ENCODE measurements at regions not wholly inside any gene's neighbourhood (a gene's known extent, or its start where the extent isn't known, plus 50 kb on each side); places are given as distances from the start of the nearest gene placed in this dataset.

DNA sequence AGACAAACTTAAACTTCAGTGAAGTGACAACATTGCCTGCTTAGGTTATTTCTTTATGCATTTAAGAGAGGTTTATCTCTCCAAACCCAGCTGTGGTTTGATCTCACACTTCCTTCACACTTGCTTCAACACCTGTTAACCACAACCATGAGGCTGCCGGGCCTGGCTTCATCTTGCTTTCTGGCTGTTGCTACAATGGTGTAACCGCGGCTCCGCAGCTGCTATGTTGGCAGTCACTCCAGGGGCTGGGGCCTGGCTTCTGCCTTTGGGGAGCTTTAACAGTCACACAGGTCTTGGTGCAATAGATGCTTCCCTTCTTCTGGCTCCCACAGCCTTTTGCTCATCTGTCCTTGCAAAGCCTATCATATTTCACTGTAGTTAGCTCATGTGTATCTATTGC, 72.9 kb upstream of the MNS1 start:
- Histone ChIP-seq H3K4me3 (replicated peaks in 1 of 3; ENCODE audit: insufficient read depth in 1 of 3, low read depth in 1 of 3, low read length in 3 of 3) (no peak overlapping the region), H3K9ac (replicated peaks; ENCODE audit: extremely low read depth, insufficient read depth, low read length) (no peak overlapping the region), H3K4me2 (ENCODE audit: insufficient read depth, low read length) (no peak overlapping the region), H3K27ac (ENCODE audit: insufficient read depth, low read depth, low read length) (no peak overlapping the region), H2AFZ (ENCODE audit: low read depth, low read length) (no peak overlapping the region), H3K9me1 (replicated peaks; ENCODE audit: control insufficient read depth, extremely low read depth, insufficient read depth, low read length) (no peaks in the 10 kb centered on the region), H3K79me2 (ENCODE audit: control insufficient read depth, insufficient read depth, low read length) (no peaks in the 10 kb centered on the region), H4K20me1 (replicated peaks; ENCODE audit: control insufficient read depth, extremely low read depth, insufficient read depth, low read length) (no peaks in the 10 kb centered on the region), H3K36me3 (ENCODE audit: control insufficient read depth in 2 of 2, extremely low read depth in 1 of 2, insufficient read depth in 2 of 2, low read length in 2 of 2) (no peaks in the 10 kb centered on the region), H3K27me3 (ENCODE audit: control insufficient read depth in 2 of 2, insufficient read depth in 2 of 2, low read length in 2 of 2) (peaks cover under 1 to 7% of the 10 kb centered on the region in 2 experiments), H3K4me1 (ENCODE audit: control insufficient read depth, extremely low read depth, insufficient read depth, low read length) (no peaks in the 10 kb centered on the region), H3K9me3 (replicated peaks; ENCODE audit: control insufficient read depth, insufficient read depth, low read length) (no peaks in the 10 kb centered on the region)
- TF ChIP-seq, protein P1, sequence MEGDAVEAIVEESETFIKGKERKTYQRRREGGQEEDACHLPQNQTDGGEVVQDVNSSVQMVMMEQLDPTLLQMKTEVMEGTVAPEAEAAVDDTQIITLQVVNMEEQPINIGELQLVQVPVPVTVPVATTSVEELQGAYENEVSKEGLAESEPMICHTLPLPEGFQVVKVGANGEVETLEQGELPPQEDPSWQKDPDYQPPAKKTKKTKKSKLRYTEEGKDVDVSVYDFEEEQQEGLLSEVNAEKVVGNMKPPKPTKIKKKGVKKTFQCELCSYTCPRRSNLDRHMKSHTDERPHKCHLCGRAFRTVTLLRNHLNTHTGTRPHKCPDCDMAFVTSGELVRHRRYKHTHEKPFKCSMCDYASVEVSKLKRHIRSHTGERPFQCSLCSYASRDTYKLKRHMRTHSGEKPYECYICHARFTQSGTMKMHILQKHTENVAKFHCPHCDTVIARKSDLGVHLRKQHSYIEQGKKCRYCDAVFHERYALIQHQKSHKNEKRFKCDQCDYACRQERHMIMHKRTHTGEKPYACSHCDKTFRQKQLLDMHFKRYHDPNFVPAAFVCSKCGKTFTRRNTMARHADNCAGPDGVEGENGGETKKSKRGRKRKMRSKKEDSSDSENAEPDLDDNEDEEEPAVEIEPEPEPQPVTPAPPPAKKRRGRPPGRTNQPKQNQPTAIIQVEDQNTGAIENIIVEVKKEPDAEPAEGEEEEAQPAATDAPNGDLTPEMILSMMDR (IDR thresholded peaks at IDR 0.05; ENCODE audit: extremely low read depth in 1 of 2, insufficient read depth in 1 of 2, low read depth in 1 of 2, low read length in 2 of 2): no peak
- TF ChIP-seq JUN (IDR thresholded peaks at IDR 0.05; ENCODE audit: borderline replicate concordance, insufficient read depth, insufficient read length, low read depth) (no peak), POLR2A (IDR thresholded peaks at IDR 0.05; ENCODE audit: low read depth, low read length) (no peak), EZH2 (IDR thresholded peaks at IDR 0.05; ENCODE audit: borderline replicate concordance, low read depth, low read length, severe bottlenecking) (no peak), MYC (IDR thresholded peaks at IDR 0.05; ENCODE audit: low read depth, low read length) (no peak), FOS (IDR thresholded peaks at IDR 0.05; ENCODE audit: borderline replicate concordance, insufficient read depth, low read length) (no peak), POLR2AphosphoS5 (IDR thresholded peaks at IDR 0.05; ENCODE audit: insufficient read depth, low read depth, low read length) (no peak), GATA2 (IDR thresholded peaks at IDR 0.05; ENCODE audit: insufficient read depth, insufficient read length, low read depth, low read length) (no peak)
- TF ChIP-seq, protein P2, sequence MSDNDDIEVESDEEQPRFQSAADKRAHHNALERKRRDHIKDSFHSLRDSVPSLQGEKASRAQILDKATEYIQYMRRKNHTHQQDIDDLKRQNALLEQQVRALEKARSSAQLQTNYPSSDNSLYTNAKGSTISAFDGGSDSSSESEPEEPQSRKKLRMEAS (IDR thresholded peaks at IDR 0.05; ENCODE audit: insufficient read depth, insufficient read length): no peak
- ChIA-PET CTCF (no interaction called here), POLR2A (no interaction called here)
- dilution Hi-C loops (cut with MboI; ENCODE audit: extremely low pct_ligation_motif_present, low sequenced_read_pairs) (no loop called here), intact Hi-C loops (cut with micrococcal nuclease) (no loop called here)
- FAIRE-seq: no peak
- BruUV-seq (replicated peaks): no TSS peak
- DNase-seq (ENCODE audit: low read depth, low spot score): no peak
